Peyer's patch (tissue), 4 donors: ENCODE measurements at regions not wholly inside any gene's neighbourhood (a gene's known extent, or its start where the extent isn't known, plus 50 kb on each side); places are given as distances from the start of the nearest gene placed in this dataset.

Experiments
- CTCF ChIP-seq, 6 experiments: fragments of 450-650 bp in 4 of 6; fragments of 200-600 bp in 2 of 6; sonication (generic) in 1 of 6; IDR thresholded peaks; one replicate each; pipeline ENCODE4 v1.5.1; 2017 to 2019; ENCODE audit warnings: antibody characterized with exemption in 6 of 6, mild to moderate bottlenecking in 3 of 6, moderate library complexity in 1 of 6
- POLR2A ChIP-seq, 2 donors: fragments of 450-650 bp; IDR thresholded peaks; one replicate each; pipeline ENCODE4 v1.5.1; 2017; ENCODE audit warnings: antibody characterized with exemption in 2 of 2, mild to moderate bottlenecking in 2 of 2, moderate library complexity in 2 of 2

GRCh38 chr2:21727101-21727500 is 603.3 kb downstream of the TDRD15 start:
- TF ChIP-seq CTCF (IDR thresholded peaks at IDR 0.05) (no peak), POLR2A (IDR thresholded peaks at IDR 0.05) (no peak)
